ENCODE measurements at regions not wholly inside any gene's neighbourhood (a gene's known extent, or its start where the extent isn't known, plus 50 kb on each side); places are given as distances from the start of the nearest gene placed in this dataset.

DNA sequence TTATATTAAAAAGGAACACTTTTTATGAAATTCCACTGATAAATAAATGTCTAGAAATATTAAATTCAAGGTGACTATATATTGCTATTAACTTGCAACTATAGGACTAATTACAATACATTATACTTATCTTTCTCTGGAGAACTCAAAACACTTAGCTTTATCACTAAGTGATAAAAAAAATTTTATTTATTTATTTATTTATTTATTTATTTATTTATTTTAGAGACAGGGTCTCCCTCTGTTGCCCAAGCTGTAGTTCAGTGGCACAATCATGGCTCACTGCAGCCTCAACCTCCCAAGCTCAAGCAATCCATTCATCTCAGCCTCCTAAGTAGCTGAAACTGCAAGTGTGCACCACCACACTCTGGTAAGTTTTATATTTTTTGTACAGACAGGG lies 451.1 kb downstream of the DSC3 start:
- TF ChIP-seq CTCF (IDR thresholded peaks at IDR 0.05; ENCODE audit: borderline replicate concordance, extremely low read depth, low read length, poor library complexity, severe bottlenecking) (no peak), EZH2 (IDR thresholded peaks at IDR 0.05; ENCODE audit: borderline replicate concordance, low read depth, low read length, severe bottlenecking) (no peak)
